Ovary (tissue), 7 donors: ENCODE measurements at regions not wholly inside any gene's neighbourhood (a gene's known extent, or its start where the extent isn't known, plus 50 kb on each side); places are given as distances from the start of the nearest gene placed in this dataset.

Source experiments
- DNase-seq, 5 donors: peaks; one replicate each; pipeline ENCODE4 v3.0.0-alpha.2; 2019 to 2020
- H3K27ac ChIP-seq, 2 donors: fragments of 200-600 bp; one replicate each; pipeline versions ENCODE4 v1.5.1 to v1.8.0; 2019 to 2022
- H3K27me3 ChIP-seq: fragments of 200-600 bp; one replicate; pipeline ENCODE4 v1.8.0; 2022
- H3K36me3 ChIP-seq: fragments of 200-600 bp; sonication (generic); one replicate; pipeline ENCODE4 v1.5.1; 2019
- H3K4me1 ChIP-seq: one replicate; pipeline ENCODE4 v1.8.1; 2013; ENCODE audit warnings: mild to moderate bottlenecking, moderate library complexity; ENCODE audit not compliant: insufficient read depth
- H3K4me3 ChIP-seq: fragments of 200-600 bp; sonication (generic); one replicate; pipeline ENCODE4 v1.5.1; 2017
- H3K9me3 ChIP-seq, 2 donors: fragments of 200-600 bp in 1 of 2; sonication (generic) in 1 of 2; one replicate each; pipeline versions ENCODE4 v1.5.1 to v1.8.1; 2013 to 2019; ENCODE audit warnings: mild to moderate bottlenecking in 1 of 2, moderate library complexity in 1 of 2
- EP300 ChIP-seq: sonication (generic); formaldehyde crosslinking; IDR thresholded peaks from one replicate; pipeline ENCODE4 v1.6.1; 2017; ENCODE audit warnings: antibody characterized with exemption
- POLR2A ChIP-seq: fragments of 450-650 bp; IDR thresholded peaks from one replicate; pipeline ENCODE4 v1.6.1; 2017; ENCODE audit warnings: antibody characterized with exemption, mild to moderate bottlenecking, moderate library complexity
- WGBS, 3 donors: extraction: QIAGEN DNeasy Blood & Tissue Kit in 1 of 3; methylation state at CpG; one replicate each; pipeline versions ENCODE4 v1.1.5 to v1.1.7; 2013 to 2017; 5-methylcytosine and 5-hydroxymethylcytosine counted together
- intact Hi-C, 4 donors: fragments of 100-400 bp; cut with DNase I; formaldehyde crosslinking; loops; one replicate each; pipeline versions ENCODE4 v1.11.0 to v1.15.1; 2022 to 2023
- TF ChIP-seq, protein P1 (sequence below), 3 donors: fragments of 450-650 bp in 2 of 3; fragments of 200-600 bp in 1 of 3; IDR thresholded peaks; one replicate each; pipeline versions ENCODE4 v1.5.1 to v1.8.0; 2016 to 2022; ENCODE audit warnings: antibody characterized with exemption in 3 of 3, mild to moderate bottlenecking in 1 of 3
- donor health status: DM: no; HTN: no; CAD: no; lungs with moderate emphysema.
- donor health status: DM: no; HTN: no; CAD: no.
- donor health status: Bipolar disorder and iron deficiency.
- donor health status: DM: no; HTN: no; CAD: no.
- donor health status: DM: yes; HTN: yes; CAD: no.

DNA sequence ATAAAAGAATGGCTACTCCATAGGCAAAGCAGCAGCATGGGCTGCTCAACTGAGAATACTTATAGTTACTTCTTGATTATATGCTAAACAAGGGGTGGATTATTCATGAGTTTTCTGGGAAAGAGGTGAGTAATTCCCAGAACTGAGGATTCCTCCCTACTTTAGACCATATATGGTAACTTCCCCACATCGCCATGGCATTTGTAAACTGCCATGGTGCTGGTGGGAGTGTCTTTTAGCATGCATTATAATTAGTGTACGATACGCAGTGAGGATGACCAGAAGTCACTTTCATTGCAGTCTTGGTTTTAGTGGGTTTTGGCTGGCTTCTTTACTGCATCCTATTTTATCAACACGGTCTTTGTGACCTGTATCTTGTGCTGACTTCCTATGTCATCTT, 141.5 kb downstream of the MAGEB17 start:
- TF ChIP-seq EP300 (no peak), POLR2A (no peak)
- TF ChIP-seq, protein P1, sequence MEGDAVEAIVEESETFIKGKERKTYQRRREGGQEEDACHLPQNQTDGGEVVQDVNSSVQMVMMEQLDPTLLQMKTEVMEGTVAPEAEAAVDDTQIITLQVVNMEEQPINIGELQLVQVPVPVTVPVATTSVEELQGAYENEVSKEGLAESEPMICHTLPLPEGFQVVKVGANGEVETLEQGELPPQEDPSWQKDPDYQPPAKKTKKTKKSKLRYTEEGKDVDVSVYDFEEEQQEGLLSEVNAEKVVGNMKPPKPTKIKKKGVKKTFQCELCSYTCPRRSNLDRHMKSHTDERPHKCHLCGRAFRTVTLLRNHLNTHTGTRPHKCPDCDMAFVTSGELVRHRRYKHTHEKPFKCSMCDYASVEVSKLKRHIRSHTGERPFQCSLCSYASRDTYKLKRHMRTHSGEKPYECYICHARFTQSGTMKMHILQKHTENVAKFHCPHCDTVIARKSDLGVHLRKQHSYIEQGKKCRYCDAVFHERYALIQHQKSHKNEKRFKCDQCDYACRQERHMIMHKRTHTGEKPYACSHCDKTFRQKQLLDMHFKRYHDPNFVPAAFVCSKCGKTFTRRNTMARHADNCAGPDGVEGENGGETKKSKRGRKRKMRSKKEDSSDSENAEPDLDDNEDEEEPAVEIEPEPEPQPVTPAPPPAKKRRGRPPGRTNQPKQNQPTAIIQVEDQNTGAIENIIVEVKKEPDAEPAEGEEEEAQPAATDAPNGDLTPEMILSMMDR (IDR thresholded peaks at IDR 0.05): no peak
- intact Hi-C loops: no loop called here
- Histone ChIP-seq H3K9me3 (no peaks in the 10 kb centered on the region), H3K4me3 (no peak overlapping the region), H3K36me3 (no peaks in the 10 kb centered on the region), H3K27ac (no peak overlapping the region), H3K27me3 (no peaks in the 10 kb centered on the region), H3K4me1 (no peaks in the 10 kb centered on the region)
- DNase-seq: no peak
- WGBS, 3 donors: 80 to 83% (median 82%) methylated on average over 4 of the region's 4 CpGs

DNA sequence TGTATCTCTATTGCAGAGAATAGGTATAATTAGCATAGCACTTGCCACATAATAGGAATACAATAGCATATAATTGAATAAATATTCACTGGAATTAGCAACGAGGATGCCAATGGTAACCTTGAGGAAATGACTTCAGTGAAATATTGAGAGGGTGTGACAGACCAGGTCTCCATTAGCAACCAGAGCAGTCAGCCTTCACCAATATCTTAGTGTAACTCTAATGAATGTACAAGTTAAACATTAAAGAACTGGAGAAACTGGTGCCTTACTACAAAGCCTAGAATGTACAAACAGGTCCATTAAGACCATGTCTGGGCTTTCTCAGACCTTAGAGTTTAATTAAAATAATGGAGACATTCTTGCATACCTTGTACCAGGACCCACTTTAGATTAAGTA, 143.0 kb downstream of the MAGEB17 start:
- Histone ChIP-seq H3K4me1 (no peaks in the 10 kb centered on the region), H3K4me3 (no peak overlapping the region), H3K27me3 (no peaks in the 10 kb centered on the region), H3K27ac (no peak overlapping the region), H3K36me3 (no peaks in the 10 kb centered on the region), H3K9me3 (no peaks in the 10 kb centered on the region)
- intact Hi-C loops: no loop called here
- 53 to 65% (median 56%) methylated on average over 1 of the region's 1 CpG for WGBS, 3 donors
- TF ChIP-seq EP300 (no peak), POLR2A (no peak)
- TF ChIP-seq, protein P1 (IDR thresholded peaks at IDR 0.05): no peak
- no peak for DNase-seq

DNA sequence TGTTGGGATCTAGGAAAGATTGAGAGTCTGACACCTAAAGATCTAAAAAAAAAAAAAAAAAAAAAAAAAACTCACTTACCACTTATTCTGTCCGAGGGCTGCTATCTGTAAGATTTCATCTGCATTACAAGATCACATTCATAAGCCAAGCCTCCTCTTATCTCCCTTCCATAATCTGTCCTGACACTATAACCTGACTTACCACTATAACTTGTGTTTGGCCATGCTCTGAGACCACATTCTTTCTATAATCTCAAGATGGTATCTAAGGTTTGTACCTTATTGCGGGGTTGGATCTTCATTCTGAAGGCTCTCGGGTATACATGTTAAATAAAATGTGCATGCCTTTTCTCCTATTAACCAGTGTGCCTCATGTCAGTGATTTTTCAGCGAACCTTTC, 144.4 kb downstream of the MAGEB17 start:
- Histone ChIP-seq H3K9me3 (no peaks in the 10 kb centered on the region), H3K4me3 (no peak overlapping the region), H3K27ac (no peak overlapping the region), H3K27me3 (no peaks in the 10 kb centered on the region), H3K36me3 (no peaks in the 10 kb centered on the region), H3K4me1 (no peaks in the 10 kb centered on the region)
- DNase-seq: no peak
- 79 to 80% (median 80%) methylated on average over 4 of the region's 4 CpGs for WGBS, 3 donors
- intact Hi-C loops: no loop called here
- TF ChIP-seq POLR2A (no peak), EP300 (no peak)
- TF ChIP-seq, protein P1 (IDR thresholded peaks at IDR 0.05): no peak

DNA sequence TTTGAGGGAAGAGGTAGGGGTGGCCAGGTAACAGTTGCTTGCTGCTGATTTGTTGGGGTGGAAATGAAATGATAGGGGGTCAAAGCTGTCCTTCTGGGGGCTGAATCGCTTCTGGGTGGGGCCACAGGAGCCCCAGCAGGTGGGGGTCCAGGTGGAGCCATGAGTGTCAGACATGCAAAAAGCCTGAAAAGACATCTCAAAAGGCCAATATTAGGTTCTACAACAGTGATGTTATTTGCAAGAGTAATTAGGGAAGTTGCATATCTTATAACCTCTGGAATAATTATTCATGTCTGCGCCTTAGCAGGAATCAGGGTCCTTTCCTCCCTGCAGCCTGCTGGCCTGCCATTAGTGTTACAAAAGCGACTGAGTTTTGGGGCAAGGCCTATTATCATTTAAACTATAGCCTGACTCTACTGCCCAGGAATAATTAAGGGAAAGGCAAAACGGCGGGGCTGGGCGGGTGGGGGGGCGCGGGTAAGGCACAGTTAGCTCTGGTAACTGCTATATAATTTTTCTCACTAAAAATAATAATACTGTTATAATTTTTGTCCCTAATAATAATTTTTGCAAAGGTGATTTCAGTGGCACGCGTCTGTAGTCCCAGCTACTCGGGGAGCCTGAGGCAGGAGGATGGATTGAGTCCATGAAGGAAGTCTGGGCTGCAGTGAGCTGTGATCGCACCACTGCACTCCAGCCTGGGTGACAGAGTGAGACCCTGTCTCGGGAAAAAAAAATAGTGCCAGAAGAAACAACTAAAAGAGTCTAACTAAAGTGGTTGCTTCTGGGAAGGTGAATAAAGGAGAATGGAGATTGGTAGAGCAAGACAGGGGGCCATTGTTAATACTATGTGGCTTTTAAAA, 145.7 kb downstream of the MAGEB17 start:
- H3K27ac ChIP-seq: no peak overlapping the region

More for the DNA sequence above, 145.7 kb downstream of the MAGEB17 start:
- Histone ChIP-seq H3K27me3 (no peaks in the 10 kb centered on the region), H3K9me3 (no peaks in the 10 kb centered on the region), H3K4me3 (no peak overlapping the region), H3K36me3 (no peaks in the 10 kb centered on the region), H3K4me1 (no peaks in the 10 kb centered on the region)
- TF ChIP-seq EP300 (no peak), POLR2A (no peak)
- TF ChIP-seq, protein P1 (IDR thresholded peaks at IDR 0.05): no peak
- WGBS, 3 donors: 39 to 60% (median 45%) methylated on average over 13 of the region's 13 CpGs
- intact Hi-C loops: no loop called here
- DNase-seq: no peak
